Right lobe of liver (tissue), 6 donors: ENCODE measurements at regions not wholly inside any gene's neighbourhood (a gene's known extent, or its start where the extent isn't known, plus 50 kb on each side); places are given as distances from the start of the nearest gene placed in this dataset.
A peak's percentile ranks its signal among the peaks of the same experiment; 100 is the strongest.

Experiments used
- ATAC-seq, 4 donors: fragments of 200-7000 bp; cut with Tn5 transposase; one replicate each; pipeline ENCODE4 v1.9.1; 2020; ENCODE audit warnings: mild to moderate bottlenecking in 4 of 4, moderate library complexity in 4 of 4
- DNase-seq, 3 donors: peaks; one replicate each; pipeline ENCODE4 v3.0.0-alpha.2; 2020
- H3K27ac ChIP-seq, 3 donors: fragments of 200-600 bp; one replicate each; pipeline ENCODE4 v1.8.0; 2022
- H3K27me3 ChIP-seq, 2 donors: fragments of 200-600 bp; one replicate each; pipeline ENCODE4 v1.8.0; 2022
- H3K36me3 ChIP-seq, 4 donors: fragments of 200-600 bp; sonication (generic) in 1 of 4; one replicate each; pipeline versions ENCODE4 v1.5.1 to v1.8.0; 2017 to 2022; ENCODE audit warnings: control low read depth in 1 of 4
- H3K4me1 ChIP-seq, 4 donors: fragments of 200-600 bp; sonication (generic) in 1 of 4; one replicate each; pipeline versions ENCODE4 v1.5.1 to v1.8.0; 2017 to 2022; ENCODE audit warnings: control low read depth in 1 of 4
- H3K4me3 ChIP-seq, 3 donors: fragments of 200-600 bp; one replicate each; pipeline ENCODE4 v1.8.0; 2022
- H3K9me3 ChIP-seq, 4 donors: fragments of 200-600 bp; sonication (generic) in 1 of 4; one replicate each; pipeline versions ENCODE4 v1.5.1 to v1.8.0; 2017 to 2022; ENCODE audit warnings: control low read depth in 1 of 4
- CTCF ChIP-seq, 4 donors: fragments of 200-600 bp in 3 of 4; fragments of 450-650 bp in 1 of 4; IDR thresholded peaks; one replicate each; pipeline versions ENCODE4 v1.5.1 to v1.8.0; 2016 to 2022; ENCODE audit warnings: antibody characterized with exemption in 4 of 4, mild to moderate bottlenecking in 2 of 4
- POLR2A ChIP-seq: fragments of 450-650 bp; IDR thresholded peaks from one replicate; pipeline ENCODE4 v1.6.1; 2017; ENCODE audit warnings: antibody characterized with exemption, mild to moderate bottlenecking
- WGBS: methylation state at CpG from one replicate; pipeline ENCODE4 v1.1.6; 2018; ENCODE audit warnings: low coverage, low lambda C conversion rate; ENCODE audit not compliant: insufficient coverage; ENCODE audit errors: missing lambda C conversion rate; 5-methylcytosine and 5-hydroxymethylcytosine counted together
- intact Hi-C, 2 donors: fragments of 100-400 bp; cut with DNase I; formaldehyde crosslinking; loops; one replicate each; pipeline versions ENCODE4 v1.11.2 to v1.14.1; 2022
- donor health status: DM: no; HTN: yes; CAD: no.
- donor health status: DM: no; HTN: no; CAD: no.
- donor health status: DM: no; HTN: no; CAD: no.
- donor health status: DM: no; HTN: yes; CAD: no.
- donor health status: DM: no; HTN: yes; CAD: no.

- peak in 3 of 4 donors; percentile 42 to 67 (median 60) for ATAC-seq
- H3K27me3 ChIP-seq = no peaks in the 10 kb centered on the region
- intact Hi-C loops = loop anchor here in 1 of 2 donors (10.0 kb wide), 1 partner anchor 58 kb away; no protein-coding TSS in a partner anchor
Measured at GRCh38 chr9:87256973-87257372, 240.7 kb upstream of the DAPK1 start.

GRCh38 chr9:87259543-87260518, 237.8 kb upstream of the DAPK1 start:
- no peak for TF ChIP-seq POLR2A
- TF ChIP-seq CTCF (IDR thresholded peaks at IDR 0.05) = no peak
- intact Hi-C loops = loop anchor here in 1 of 2 donors (10.0 kb wide), 1 partner anchor 55 kb away; no protein-coding TSS in a partner anchor
- H3K4me3 ChIP-seq = no peak overlapping the region
- H3K36me3 ChIP-seq = no peaks in the 10 kb centered on the region
- WGBS = 69% methylated on average over 19 of the region's 20 CpGs
- H3K27ac ChIP-seq = no peak overlapping the region
- H3K27me3 ChIP-seq = no peaks in the 10 kb centered on the region
- no peak for ATAC-seq
- H3K9me3 ChIP-seq = no peaks in the 10 kb centered on the region
- no peaks in the 10 kb centered on the region for H3K4me1 ChIP-seq
- DNase-seq = no peak

More at GRCh38 chr9:87256973-87257372, 240.7 kb upstream of the DAPK1 start:
- H3K27ac ChIP-seq = no peak overlapping the region
- no peak overlapping the region for H3K4me3 ChIP-seq
- H3K9me3 ChIP-seq = no peaks in the 10 kb centered on the region
- no peak for TF ChIP-seq POLR2A
- TF ChIP-seq CTCF (IDR thresholded peaks at IDR 0.05) = no peak
- no peaks in the 10 kb centered on the region for H3K36me3 ChIP-seq
- no peak for DNase-seq
- no peaks in the 10 kb centered on the region for H3K4me1 ChIP-seq

GRCh38 chr9:87263291-87263690, 234.4 kb upstream of the DAPK1 start:
- ATAC-seq (no peak), DNase-seq (no peak)
- H3K4me3 ChIP-seq = no peak overlapping the region
- intact Hi-C loops = no loop called here
- H3K4me1 ChIP-seq = no peaks in the 10 kb centered on the region
- 66% methylated on average over 6 of the region's 9 CpGs for WGBS
- no peaks in the 10 kb centered on the region for H3K27me3 ChIP-seq
- peak in 2 of 4 donors; percentile 18 to 38 for TF ChIP-seq CTCF (IDR thresholded peaks at IDR 0.05)
- TF ChIP-seq POLR2A = no peak
- H3K27ac ChIP-seq = no peak overlapping the region
- H3K9me3 ChIP-seq = no peaks in the 10 kb centered on the region
- no peaks in the 10 kb centered on the region for H3K36me3 ChIP-seq

GRCh38 chr9:87266697-87267096, 231.0 kb upstream of the DAPK1 start:
- H3K4me1 ChIP-seq = no peaks in the 10 kb centered on the region
- WGBS = 62% methylated on average over 1 of the region's 1 CpG
- no peaks in the 10 kb centered on the region for H3K9me3 ChIP-seq
- no peak overlapping the region for H3K27ac ChIP-seq
- H3K4me3 ChIP-seq = no peak overlapping the region
- DNase-seq (no peak), ATAC-seq (no peak)
- intact Hi-C loops = no loop called here
- no peaks in the 10 kb centered on the region for H3K36me3 ChIP-seq
- no peaks in the 10 kb centered on the region for H3K27me3 ChIP-seq
- TF ChIP-seq CTCF (IDR thresholded peaks at IDR 0.05) (no peak), POLR2A (no peak)
